HG03025 (cell line): ENCODE measurements at regions not wholly inside any gene's neighbourhood (a gene's known extent, or its start where the extent isn't known, plus 50 kb on each side); places are given as distances from the start of the nearest gene placed in this dataset.

Experiments
- ATAC-seq: cut with Tn5 transposase; IDR thresholded peaks from one replicate; pipeline ENCODE4 v1.9.1; 2021; ENCODE audit warnings: mild to moderate bottlenecking, moderate library complexity; ENCODE audit not compliant: unreplicated experiment, low FRiP score

- no peak for ATAC-seq
Measured at GRCh38 chr21:27168084-27168483, 201.2 kb upstream of the ADAMTS5 start.

- no peak for ATAC-seq
Measured at GRCh38 chr21:27164208-27165177, 197.6 kb upstream of the ADAMTS5 start.

GRCh38 chr21:27158967-27159366, 192.1 kb upstream of the ADAMTS5 start:
- ATAC-seq: no peak

- ATAC-seq: no peak
Measured at GRCh38 chr21:27157097-27157496, 190.2 kb upstream of the ADAMTS5 start.

- ATAC-seq: no peak
Measured at GRCh38 chr21:27156666-27157065, 189.8 kb upstream of the ADAMTS5 start.

- ATAC-seq: no peak
Measured at GRCh38 chr21:27155130-27155500, 188.2 kb upstream of the ADAMTS5 start.

GRCh38 chr21:27154451-27155129, 187.7 kb upstream of the ADAMTS5 start:
- no peak for ATAC-seq

GRCh38 chr21:27152996-27153395, 186.1 kb upstream of the ADAMTS5 start:
- no peak for ATAC-seq

- ATAC-seq: no peak
Measured at GRCh38 chr21:27149034-27149433, 182.1 kb upstream of the ADAMTS5 start.

GRCh38 chr21:27146268-27146667, 179.4 kb upstream of the ADAMTS5 start:
- no peak for ATAC-seq

GRCh38 chr21:27145134-27145798, 178.4 kb upstream of the ADAMTS5 start:
- no peak for ATAC-seq

- ATAC-seq: no peak
Measured at GRCh38 chr21:27143476-27143875, 176.6 kb upstream of the ADAMTS5 start.

GRCh38 chr21:27139526-27139925, 172.6 kb upstream of the ADAMTS5 start:
- ATAC-seq: no peak

GRCh38 chr21:27134516-27134915, 167.6 kb upstream of the ADAMTS5 start:
- no peak for ATAC-seq

- ATAC-seq: no peak
Measured at GRCh38 chr21:27132266-27132665, 165.4 kb upstream of the ADAMTS5 start.

GRCh38 chr21:27130154-27130553, 163.3 kb upstream of the ADAMTS5 start:
- ATAC-seq: no peak

GRCh38 chr21:27129694-27130093, 162.8 kb upstream of the ADAMTS5 start:
- no peak for ATAC-seq

- no peak for ATAC-seq
Measured at GRCh38 chr21:27129215-27129614, 162.3 kb upstream of the ADAMTS5 start.

- no peak for ATAC-seq
Measured at GRCh38 chr21:27126140-27126539, 159.3 kb upstream of the ADAMTS5 start.

GRCh38 chr21:27122686-27123085, 155.8 kb upstream of the ADAMTS5 start:
- ATAC-seq: no peak

- ATAC-seq: no peak
Measured at GRCh38 chr21:27114111-27114510, 147.2 kb upstream of the ADAMTS5 start.
